HG02798 (cell line): ENCODE measurements at regions not wholly inside any gene's neighbourhood (a gene's known extent, or its start where the extent isn't known, plus 50 kb on each side); places are given as distances from the start of the nearest gene placed in this dataset.

Source experiments
- ATAC-seq: cut with Tn5 transposase; IDR thresholded peaks from one replicate; pipeline ENCODE4 v1.9.1; 2021; ENCODE audit warnings: mild to moderate bottlenecking; ENCODE audit not compliant: unreplicated experiment, poor library complexity

DNA sequence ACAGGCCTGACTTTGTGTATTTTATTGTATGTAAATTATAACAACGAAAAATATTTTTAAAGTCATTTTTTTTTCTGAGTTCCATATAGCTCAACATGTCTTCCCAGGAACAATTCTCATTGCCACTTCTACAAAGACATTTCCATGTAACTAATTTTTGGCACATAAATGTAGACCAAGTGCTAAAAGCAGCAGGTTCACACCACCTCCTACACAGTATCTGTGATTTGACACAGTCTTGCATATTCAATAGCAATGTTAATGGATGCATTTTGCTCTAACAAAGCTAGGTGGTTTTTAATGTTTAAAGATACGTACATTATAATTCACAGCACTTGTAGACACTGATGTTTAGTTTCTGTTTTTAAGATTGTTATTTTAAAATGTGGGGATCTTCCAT lies 346.5 kb downstream of the GPAM start:
- no peak for ATAC-seq

DNA sequence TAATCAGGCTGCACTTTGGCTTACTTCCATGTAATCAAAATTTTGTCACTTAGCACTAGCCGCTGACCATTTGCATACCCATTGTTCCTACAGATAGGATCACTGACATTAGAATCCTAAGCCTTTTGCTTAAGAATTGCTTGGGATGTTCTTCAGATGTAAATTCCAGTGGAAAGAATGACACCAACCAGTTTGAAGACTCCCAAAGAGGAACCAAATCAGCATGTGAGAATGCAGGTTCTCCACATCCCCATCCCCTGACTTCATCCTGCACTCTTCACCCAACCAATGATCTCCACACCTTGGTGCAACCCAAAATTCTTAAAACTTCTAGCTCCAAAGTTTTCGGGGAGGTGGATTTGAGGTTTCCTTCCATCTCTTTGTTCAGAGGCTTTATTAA lies 345.6 kb downstream of the GPAM start:
- ATAC-seq: no peak

DNA sequence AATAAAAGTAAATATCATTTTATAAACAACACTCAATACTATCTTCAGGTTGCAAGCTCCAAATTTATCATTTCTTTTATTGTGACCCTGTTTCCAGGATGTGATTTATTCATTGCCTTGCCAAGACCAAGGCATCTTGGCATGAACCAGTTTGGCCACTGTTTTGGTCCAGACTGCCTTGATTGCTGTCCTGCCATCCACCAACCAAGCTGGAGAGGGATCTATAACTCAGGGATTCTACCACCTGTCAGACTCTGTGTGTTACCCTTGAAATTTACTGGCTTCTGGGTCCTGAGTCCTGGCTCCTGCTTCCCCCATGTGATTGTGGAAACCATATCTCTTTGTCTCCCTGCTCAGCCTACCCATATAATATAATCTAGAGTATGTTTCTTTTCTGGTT lies 343.0 kb downstream of the GPAM start:
- no peak for ATAC-seq

DNA sequence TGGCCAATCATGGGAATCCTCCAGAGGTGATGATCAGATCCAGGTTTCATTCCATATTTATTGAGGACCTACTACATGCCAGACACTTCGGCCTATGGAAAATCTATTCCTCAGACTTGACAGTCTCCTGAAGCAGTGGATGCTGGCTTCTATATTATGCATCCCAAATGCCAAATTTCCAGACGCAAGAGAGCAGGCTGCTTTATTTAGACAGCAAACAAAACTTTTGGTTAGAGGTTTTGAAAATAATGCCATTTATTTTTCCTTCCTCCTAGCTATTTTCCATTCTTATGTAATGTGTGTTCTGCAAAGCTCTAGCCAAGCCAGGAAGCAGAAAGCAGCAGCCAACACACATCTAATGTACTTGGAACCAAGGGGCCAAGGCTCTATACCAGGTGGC lies 330.8 kb downstream of the GPAM start:
- no peak for ATAC-seq

DNA sequence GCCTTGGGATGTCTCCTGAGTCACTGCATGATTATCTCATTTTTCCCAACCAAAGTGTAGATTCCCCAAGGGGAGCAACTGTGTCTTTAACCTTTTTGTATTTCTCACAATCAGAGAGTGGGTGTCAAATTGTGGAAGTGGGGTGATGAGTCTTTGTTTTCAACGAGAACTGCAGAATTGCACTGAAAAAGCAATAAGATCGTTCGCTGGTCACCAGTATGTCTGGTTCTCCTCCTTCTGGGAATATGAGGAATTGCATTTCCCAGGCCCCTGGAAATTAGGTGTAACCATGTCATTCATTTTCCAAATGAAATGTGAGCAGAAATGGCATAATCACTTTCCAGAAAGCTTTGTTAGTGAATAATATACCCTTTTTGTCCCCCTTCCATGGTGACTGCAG lies 326.9 kb downstream of the GPAM start:
- ATAC-seq: no peak

DNA sequence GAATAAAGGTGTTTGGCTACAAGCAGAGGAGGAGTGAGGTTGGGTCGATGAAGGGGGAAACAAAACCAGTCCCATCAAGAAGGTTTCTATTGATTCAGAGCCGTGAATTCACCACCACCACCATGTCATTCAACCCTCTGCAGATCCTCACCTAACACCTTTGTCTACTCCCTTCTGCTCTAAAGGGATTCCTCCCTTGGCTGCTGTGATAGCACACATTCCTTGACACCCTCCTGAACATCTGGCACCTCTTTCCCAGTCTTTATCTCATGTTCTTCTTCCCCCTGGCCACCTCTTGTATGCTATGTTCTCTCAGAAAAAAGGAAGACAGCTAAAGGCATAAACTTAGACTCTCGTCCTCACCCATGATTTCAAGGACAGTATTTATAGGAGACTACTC lies 318.0 kb downstream of the GPAM start:
- ATAC-seq: no peak

DNA sequence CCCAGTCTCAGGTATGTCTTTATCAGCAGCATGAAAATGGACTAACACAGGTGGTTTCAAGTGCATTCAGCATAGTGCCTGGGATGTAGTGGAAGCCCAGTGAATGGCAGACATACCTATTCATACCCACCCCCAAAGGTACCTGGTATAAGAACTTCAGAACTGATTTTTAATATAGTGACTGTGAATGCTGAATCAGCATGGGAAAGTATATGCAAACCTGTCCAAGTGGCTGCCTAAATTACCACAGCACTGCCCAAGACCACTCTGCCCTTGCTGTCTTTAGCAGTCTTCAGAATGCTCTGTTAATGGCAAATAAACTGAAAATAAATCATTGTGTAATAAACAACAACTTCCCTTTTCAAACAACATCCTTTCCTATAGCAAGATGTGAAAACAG lies 312.1 kb downstream of the GPAM start:
- no peak for ATAC-seq

DNA sequence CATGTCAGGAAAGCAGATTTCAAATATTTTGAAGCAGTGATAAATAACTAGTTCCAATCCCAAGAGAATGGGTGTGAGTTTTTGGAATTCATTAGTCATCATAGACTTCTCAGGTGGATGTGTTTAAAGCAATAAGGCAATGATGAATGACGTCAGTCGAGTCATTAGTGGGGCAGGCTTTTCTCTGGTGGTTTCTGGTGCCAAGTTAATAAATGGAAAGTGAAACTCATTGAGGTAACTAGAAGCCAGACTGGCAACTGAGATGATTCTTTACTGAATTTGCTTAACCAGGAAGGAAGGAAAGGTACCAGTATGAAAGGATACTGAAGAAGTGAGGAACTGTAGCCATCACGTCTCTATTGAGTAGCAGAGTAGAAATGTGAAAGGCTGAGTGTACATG lies 311.0 kb downstream of the GPAM start:
- no peak for ATAC-seq

DNA sequence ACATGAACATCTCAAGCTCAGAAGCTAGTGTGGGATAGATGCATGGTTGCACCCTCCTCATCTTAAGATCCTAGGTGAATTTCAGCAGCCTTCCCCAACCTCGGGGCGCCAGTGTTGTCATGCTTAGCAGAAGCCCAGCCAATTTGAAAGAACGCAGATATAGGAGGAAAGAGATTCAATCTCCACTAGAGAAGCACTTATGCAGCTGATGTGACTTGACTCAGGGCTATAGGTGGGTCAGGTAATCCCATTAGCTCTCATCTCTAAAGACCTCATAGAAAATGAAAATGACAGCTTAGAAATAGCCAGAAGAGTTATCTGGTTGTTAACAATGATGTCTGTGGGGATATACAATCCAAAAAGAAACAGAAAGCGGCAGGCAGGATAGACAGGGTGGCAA lies 310.5 kb downstream of the GPAM start:
- ATAC-seq: no peak

DNA sequence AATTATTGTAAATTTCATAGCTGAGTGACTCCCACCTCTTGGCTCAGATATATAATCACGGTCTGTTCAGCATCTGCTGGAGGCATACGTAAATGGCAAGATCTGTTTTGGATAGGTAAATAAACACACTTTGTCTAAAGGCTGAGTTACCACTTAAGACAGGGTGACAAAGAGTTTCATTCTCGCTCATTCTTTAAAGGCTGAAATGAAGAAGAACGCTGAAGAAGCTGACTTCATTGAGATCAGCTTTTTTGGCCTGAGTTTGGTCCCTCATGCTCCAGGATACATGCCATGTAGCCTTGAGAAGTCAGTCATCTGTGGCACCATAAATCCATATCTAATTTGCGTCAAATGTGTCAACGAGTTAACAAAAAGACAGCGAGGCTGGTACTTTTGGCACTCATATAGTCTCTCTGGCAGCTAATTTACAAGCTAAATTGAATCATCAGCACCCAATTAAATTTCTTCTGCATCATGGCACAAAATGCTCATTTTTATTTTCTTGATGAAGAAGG lies 309.9 kb downstream of the GPAM start:
- no peak for ATAC-seq

DNA sequence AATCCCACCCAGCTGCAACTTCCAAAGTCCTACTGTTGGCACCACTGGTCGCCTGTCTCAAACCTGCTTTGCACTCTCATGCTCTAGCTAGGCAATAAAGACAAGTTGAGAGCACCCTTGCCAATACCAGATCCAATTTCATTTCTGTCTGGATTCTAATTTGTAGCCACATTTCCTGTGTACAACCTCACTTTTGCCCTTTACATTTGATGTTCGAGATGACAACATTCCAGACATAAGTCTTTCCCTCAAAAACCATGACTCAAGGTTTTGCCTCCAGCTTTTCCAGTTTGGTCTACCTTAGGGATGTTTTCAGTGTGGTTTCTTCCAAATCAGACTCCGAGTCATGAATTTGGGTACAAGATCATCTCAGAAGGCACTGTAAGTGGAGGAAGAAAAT lies 309.0 kb downstream of the GPAM start:
- no peak for ATAC-seq

DNA sequence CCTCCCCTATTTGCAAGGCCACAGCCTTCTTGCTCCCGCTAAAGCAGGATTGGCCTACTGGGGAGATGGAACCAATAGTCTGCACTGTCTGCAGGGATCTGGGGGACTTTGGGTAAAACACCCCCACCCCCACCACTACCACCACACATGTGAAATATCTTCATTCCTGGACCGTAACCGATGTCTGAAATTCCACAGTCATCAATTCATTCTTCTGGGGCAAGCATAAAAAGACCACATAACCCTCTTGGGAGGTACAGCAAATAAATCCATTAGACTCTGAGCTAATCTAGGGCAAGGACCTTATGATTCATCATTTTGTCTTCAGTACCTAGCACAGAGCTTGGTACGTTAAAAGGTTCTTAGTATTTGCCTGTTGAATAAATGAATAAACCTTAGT lies 307.8 kb downstream of the GPAM start:
- no peak for ATAC-seq

DNA sequence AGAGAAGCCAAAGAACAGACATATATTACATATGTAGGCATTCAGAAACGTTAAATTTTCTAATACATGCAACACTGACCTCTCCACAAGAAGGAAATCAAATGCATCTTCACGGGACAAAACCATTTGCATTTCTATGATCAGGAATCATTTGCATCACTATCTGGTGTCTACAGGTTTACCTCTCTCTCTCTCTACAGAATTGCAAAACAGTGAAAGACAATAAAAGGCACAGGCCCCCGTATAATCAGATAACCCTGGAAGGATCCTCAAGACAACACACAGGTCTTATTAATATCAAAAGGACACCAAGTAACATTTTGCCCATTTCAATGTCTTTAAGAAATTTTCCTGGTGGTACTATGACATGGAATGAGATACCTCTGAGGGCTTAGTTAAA lies 306.3 kb downstream of the GPAM start:
- no peak for ATAC-seq

DNA sequence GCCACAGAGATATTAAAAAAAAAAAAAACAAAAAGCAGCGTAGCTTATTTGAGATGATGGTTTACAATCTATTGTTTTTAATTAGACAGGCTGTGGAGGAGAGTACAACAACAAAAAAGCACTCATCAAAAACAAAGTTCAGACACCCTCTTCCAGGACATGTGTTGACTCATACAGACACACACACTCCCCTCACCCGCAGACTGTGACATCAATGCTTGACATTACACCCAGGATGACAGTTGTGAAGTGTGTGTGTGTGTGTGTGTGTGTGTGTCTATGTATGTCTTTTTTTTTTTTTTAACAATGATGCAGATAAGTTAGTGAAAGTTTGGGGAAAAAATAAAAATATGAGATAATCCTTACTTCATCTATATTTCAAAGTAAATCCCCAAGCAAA lies 303.6 kb downstream of the GPAM start:
- no peak for ATAC-seq

DNA sequence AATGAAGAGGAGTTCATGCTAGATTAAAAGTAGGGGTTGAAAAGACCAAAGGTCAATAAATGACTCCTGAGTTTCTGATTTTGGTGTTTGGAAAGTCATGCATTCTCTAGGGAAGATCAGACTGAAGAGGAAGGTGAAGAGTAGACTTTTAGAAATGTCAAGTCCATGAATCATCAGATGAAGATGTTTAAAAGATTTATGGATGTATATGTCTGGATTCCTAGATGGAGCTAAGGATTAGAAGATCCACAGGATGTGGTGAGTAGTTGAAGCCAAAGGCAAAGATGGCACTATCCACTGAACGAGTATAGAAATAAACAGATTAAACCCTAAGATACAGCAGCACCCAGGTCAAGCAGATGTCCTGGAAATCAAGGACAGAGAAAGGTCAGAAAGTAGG lies 298.5 kb downstream of the GPAM start:
- no peak for ATAC-seq

DNA sequence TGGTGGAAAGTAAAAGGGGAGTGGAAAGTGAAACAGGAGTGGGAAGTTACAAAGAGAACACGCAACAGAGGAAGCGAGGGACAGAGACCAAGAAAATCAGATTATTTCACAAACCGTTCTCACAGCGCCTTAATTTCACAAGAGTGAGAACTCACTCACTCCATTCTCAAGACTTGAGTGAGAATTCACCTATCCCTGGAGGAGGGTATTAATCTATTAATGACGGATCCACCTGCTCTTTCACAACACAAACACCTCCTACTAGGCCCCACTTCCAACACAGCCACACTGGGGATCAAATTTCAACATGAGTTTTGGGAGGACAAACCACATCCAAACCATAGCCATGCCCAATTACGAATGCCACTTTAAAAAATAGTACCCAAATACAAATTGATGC lies 297.6 kb downstream of the GPAM start:
- ATAC-seq: no peak

DNA sequence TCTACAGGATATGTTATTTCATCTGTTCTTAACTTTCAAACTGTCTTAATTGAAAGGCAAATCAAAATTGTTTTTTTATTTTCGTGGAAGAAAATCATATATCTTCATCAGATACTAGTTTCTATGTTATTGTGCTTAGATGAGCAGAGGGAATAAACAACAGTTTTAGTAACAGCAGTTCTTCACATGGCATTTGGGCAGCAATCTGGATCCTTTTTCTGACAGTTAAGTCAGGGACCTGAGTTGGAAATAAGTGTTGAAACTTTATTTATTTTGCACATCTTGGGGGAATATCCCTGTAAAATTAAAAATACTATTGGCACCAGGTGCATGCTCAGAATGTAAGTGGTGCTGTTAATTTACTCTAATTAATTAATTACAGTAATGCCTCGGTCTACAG lies 296.3 kb downstream of the GPAM start:
- ATAC-seq: no peak

DNA sequence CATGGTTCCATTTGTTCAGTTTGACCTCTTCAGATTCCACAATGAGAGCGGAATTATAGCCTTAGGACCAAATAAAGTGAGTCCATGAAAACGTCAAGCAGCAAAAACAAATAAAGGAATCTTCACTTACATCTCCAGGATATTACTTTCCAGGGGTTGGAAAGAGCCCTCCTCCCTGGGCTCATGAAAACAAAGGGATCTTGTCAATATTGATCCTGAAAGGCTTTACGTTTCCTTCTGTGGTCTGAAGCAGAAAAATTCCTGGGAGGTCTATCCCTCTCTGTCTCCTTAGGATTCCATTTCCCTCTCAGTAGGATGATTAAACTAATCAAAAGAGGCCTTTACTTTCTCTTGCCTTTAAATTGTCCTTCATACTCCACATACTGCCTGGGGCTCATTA lies 293.5 kb downstream of the GPAM start:
- no peak for ATAC-seq

DNA sequence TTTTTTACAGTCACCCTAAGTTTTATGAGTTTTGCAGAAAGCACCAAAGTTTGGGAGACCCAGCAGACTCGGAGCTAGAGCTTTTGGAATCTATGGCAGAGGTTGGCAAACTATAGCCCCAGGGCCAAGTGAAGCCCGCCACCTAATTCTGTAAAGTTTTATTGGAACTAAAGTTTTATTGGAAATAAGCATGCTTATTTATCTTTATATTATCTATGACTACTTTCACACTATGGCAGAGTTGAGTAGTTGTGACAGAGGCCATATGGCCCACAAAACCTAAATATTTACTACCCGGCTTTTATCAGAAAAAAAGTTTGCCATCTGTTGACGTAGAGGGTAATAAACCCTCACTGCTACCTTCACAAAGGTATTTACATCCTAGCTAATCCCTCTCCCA lies 267.6 kb downstream of the GPAM start:
- no peak for ATAC-seq

DNA sequence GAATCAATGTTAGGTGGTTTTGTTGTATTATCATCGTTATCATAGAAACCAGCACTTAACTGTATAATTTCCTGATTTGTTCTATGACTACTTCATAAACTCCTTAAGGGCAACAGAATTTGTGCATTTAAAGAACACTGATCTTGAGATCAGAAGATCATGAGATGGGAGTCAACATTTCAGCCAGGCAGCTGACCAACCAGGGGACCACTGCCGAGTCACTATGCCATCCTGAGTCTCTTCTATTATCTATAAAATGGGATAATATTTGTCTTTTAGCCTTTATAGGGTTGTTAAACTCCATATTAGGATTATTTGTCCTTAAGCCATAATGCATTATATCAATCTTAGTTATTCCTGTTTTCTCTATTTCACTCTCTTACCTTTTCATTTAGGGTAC lies 261.7 kb downstream of the GPAM start:
- ATAC-seq: no peak

DNA sequence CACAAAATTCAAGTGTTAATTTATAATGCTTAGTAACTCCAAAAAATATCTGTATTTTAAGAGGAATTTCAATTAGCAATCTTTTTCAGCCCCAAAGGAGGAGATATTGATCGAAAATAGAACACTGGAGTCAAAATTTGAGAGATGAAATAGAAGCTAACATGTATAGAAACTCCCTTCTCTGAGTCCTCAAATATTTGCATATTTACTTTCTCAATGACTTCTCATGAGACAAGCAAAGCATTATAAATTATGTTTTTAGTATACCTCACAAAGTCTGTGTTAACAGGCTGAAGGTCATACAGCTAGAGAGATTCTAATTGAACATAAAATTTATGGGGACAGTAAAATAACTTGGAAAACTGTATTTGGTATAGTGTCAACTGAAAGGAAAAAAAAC lies 260.5 kb downstream of the GPAM start:
- ATAC-seq: no peak

DNA sequence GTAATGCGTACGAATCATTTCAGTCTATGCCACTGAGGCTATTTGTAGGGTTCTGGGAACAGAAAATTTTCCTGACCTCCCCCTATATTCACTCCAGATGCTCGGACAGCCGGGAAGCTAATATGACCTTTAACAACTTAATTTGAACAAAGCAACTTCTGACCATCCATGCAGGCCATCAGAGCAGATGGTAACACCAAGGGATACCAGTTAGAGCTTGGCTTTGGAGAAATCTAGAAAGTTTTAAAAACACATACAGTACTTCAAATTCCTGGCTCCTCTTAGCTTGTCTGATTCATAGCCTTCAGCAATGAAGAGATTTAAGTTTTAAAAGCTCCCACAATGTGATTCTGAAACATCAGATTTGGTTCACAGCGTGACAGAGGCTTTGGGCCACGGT lies 257.3 kb downstream of the GPAM start:
- no peak for ATAC-seq

DNA sequence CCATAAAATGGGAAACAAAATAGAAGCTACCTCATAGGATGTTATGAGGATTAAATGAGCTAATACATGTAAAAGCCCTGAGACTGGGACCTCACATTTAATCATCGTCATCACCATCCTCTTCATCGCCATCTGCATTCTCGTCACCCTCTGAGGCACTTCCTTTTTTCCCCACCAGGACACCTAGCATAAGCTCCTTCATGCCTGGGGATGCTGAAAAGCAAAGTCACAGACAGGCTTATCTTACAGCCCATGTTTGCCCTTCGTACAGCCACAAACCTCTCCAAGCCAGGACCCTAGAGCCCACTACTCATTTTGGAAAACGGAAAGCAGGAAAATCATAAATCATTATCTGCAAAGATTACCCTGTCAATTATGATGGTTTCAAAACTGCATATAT lies 249.6 kb downstream of the GPAM start:
- ATAC-seq: no peak
